CD4-positive, alpha-beta T cell (primary cell): ENCODE measurements at regions not wholly inside any gene's neighbourhood (a gene's known extent, or its start where the extent isn't known, plus 50 kb on each side); places are given as distances from the start of the nearest gene placed in this dataset.

ENCODE experiments used
- ATAC-seq: fragments of 200-7000 bp; cut with Tn5 transposase; one replicate; pipeline ENCODE4 v1.10.0; 2022; ENCODE audit warnings: mild to moderate bottlenecking; ENCODE audit not compliant: poor library complexity
- CTCF ChIA-PET: fragments of 350-600 bp; sonication (Branson Sonifier 250); formaldehyde crosslinking; loops from one replicate; lab custom pipeline; 2021; ENCODE audit warnings: antibody characterized with exemption, inconsistent platforms; lab: Charles Lee
- POLR2A ChIA-PET: fragments of 350-600 bp; sonication (Branson Sonifier 250); formaldehyde crosslinking; loops from one replicate; lab custom pipeline; 2021; ENCODE audit warnings: antibody characterized with exemption, inconsistent platforms; lab: Charles Lee
- DNase-seq, 14 experiments: peaks; one replicate each; pipeline ENCODE4 v3.0.0-alpha.2; 2013 to 2020; ENCODE audit warnings: mixed read lengths in 2 of 14
- H3K27ac ChIP-seq, 2 donors: one replicate each; pipeline versions ENCODE4 v1.5.1 to v1.7.0; 2013; ENCODE audit warnings: low read length in 2 of 2, low read depth in 1 of 2, mild to moderate bottlenecking in 1 of 2
- H3K27me3 ChIP-seq, 2 experiments: 1 replicate in 1 of 2; 2 replicates in 1 of 2; pipeline versions ENCODE4 v1.6.1 to v1.7.0; 2013; ENCODE audit warnings: low read length in 2 of 2, control low read depth in 1 of 2, mild to moderate bottlenecking in 1 of 2, moderate library complexity in 1 of 2; ENCODE audit not compliant: insufficient read depth in 2 of 2, control insufficient read depth in 1 of 2
- H3K36me3 ChIP-seq: one replicate; pipeline ENCODE4 v1.6.1; 2013; ENCODE audit warnings: low read length, control low read depth; ENCODE audit not compliant: insufficient read depth
- H3K4me1 ChIP-seq: one replicate; pipeline ENCODE4 v1.6.1; 2013; ENCODE audit warnings: low read length, control low read depth; ENCODE audit not compliant: insufficient read depth
- H3K4me3 ChIP-seq: one replicate; pipeline ENCODE4 v1.5.1; 2013; ENCODE audit warnings: mild to moderate bottlenecking, low read length, moderate library complexity
- H3K9me3 ChIP-seq, 2 experiments: 1 replicate in 1 of 2; 2 replicates in 1 of 2; pipeline versions ENCODE4 v1.6.1 to v1.7.0; 2013; ENCODE audit warnings: low read length in 2 of 2, mild to moderate bottlenecking in 2 of 2, control low read depth in 1 of 2, moderate library complexity in 1 of 2; ENCODE audit not compliant: control insufficient read depth in 1 of 2, insufficient read depth in 1 of 2
- H3K27ac Mint-ChIP-seq: one replicate; pipeline ENCODE4 v1.8.0; 2020; ENCODE audit warnings: mixed read lengths
- H3K27me3 Mint-ChIP-seq: one replicate; pipeline ENCODE4 v1.8.0; 2021; ENCODE audit warnings: mixed read lengths
- H3K36me3 Mint-ChIP-seq: one replicate; pipeline ENCODE4 v1.8.0; 2021; ENCODE audit warnings: low read depth, mixed read lengths
- H3K4me1 Mint-ChIP-seq: one replicate; pipeline ENCODE4 v1.8.0; 2021; ENCODE audit warnings: low read depth, mixed read lengths
- H3K4me3 Mint-ChIP-seq: one replicate; pipeline ENCODE4 v1.8.0; 2020; ENCODE audit warnings: mild to moderate bottlenecking, mixed read lengths
- H3K9me3 Mint-ChIP-seq: one replicate; pipeline ENCODE4 v1.8.0; 2020; ENCODE audit warnings: mixed read lengths
- CTCF ChIP-seq: fragments of 200-600 bp; IDR thresholded peaks from one replicate; pipeline ENCODE4 v1.8.0; 2022; ENCODE audit warnings: antibody characterized with exemption, mild to moderate bottlenecking
- intact Hi-C, 2 experiments: fragments of 100-400 bp; cut with DNase I in 1 of 2; cut with micrococcal nuclease in 1 of 2; formaldehyde crosslinking; loops; one replicate each; pipeline versions ENCODE4 v1.15.1 to v1.9.0; 2023 to 2025; cut with DNase I, micrococcal nuclease

- Histone ChIP-seq H3K9me3 (no peaks in the 10 kb centered on the region), H3K36me3 (no peaks in the 10 kb centered on the region), H3K27me3 (no peaks in the 10 kb centered on the region), H3K4me1 (peaks cover 4% of the 10 kb centered on the region), H3K4me3 (peak overlapping the region; percentile 28), H3K27ac (no peak overlapping the region)
- Mint-ChIP-seq H3K27ac (peak overlapping the region; percentile 51), H3K4me1 (peaks cover 37% of the 10 kb centered on the region), H3K4me3 (peak overlapping the region; percentile 76), H3K27me3 (no peaks in the 10 kb centered on the region), H3K9me3 (no peaks in the 10 kb centered on the region), H3K36me3 (no peaks in the 10 kb centered on the region)
- intact Hi-C loops = loop anchor here in 1 of 2 experiments (5.0 kb wide), 1 partner anchor 101 kb away; no protein-coding TSS in a partner anchor
- DNase-seq (peak in 2 of 14 experiments; percentile 13 to 55), ATAC-seq (no peak)
- ChIA-PET POLR2A (no interaction called here), CTCF (no interaction called here)
- TF ChIP-seq CTCF = no peak
Observed at GRCh38 chr13:22162889-22163288, 492.0 kb downstream of the FGF9 start.

- ATAC-seq = no peak
- Mint-ChIP-seq H3K36me3 (no peaks in the 10 kb centered on the region), H3K27me3 (no peaks in the 10 kb centered on the region), H3K4me3 (no peak overlapping the region), H3K27ac (no peak overlapping the region), H3K9me3 (no peaks in the 10 kb centered on the region), H3K4me1 (peaks cover 17% of the 10 kb centered on the region)
- DNase-seq = no peak
- no peak for TF ChIP-seq CTCF
- POLR2A ChIA-PET = no interaction called here
- Histone ChIP-seq H3K4me3 (no peak overlapping the region), H3K36me3 (no peaks in the 10 kb centered on the region), H3K4me1 (no peaks in the 10 kb centered on the region), H3K27ac (no peak overlapping the region), H3K27me3 (no peaks in the 10 kb centered on the region), H3K9me3 (peaks cover 0 to 3% of the 10 kb centered on the region in 2 experiments)
- CTCF ChIA-PET = no interaction called here
- intact Hi-C loops = no loop called here
Observed at GRCh38 chr13:22168437-22169190, 497.7 kb downstream of the FGF9 start.

GRCh38 chr13:22169473-22169872 is 498.6 kb downstream of the FGF9 start:
- no peak overlapping the region for H3K4me3 ChIP-seq
- intact Hi-C loops = no loop called here
- H3K27me3 ChIP-seq = no peaks in the 10 kb centered on the region
- DNase-seq (no peak), ATAC-seq (no peak)
- Mint-ChIP-seq H3K9me3 (no peaks in the 10 kb centered on the region), H3K4me1 (peaks cover 12% of the 10 kb centered on the region), H3K36me3 (no peaks in the 10 kb centered on the region), H3K27me3 (no peaks in the 10 kb centered on the region), H3K27ac (no peak overlapping the region), H3K4me3 (no peak overlapping the region)
- ChIA-PET POLR2A (no interaction called here), CTCF (no interaction called here)
- no peaks in the 10 kb centered on the region for H3K36me3 ChIP-seq
- no peak for TF ChIP-seq CTCF
- H3K9me3 ChIP-seq = peaks cover 0 to 3% of the 10 kb centered on the region in 2 experiments
- H3K27ac ChIP-seq = no peak overlapping the region
- H3K4me1 ChIP-seq = no peaks in the 10 kb centered on the region
